ENCODE measurements at regions not wholly inside any gene's neighbourhood (a gene's known extent, or its start where the extent isn't known, plus 50 kb on each side); places are given as distances from the start of the nearest gene placed in this dataset.

DNA sequence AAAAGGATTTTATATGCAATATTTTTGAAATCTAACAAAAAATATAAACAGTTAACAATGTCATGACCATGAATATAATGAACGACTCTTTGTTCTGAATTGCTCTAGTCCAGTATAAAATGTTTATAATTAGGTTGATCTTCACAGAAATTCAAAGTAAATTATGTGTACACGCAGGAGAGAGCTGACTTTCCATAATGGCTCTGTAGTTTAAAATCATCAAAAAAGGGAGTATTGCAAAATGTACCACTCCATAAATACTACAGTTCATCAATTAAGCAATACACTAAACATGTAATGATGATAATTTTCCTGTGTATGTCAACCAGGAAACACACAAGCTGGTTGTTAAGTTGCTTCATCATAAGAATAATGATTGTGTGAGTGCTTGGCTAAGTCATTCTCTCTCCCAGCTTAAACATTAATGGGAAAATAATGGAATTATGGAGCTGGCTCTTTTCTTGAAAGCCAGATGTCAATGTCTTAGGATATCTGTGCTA is 189.5 kb upstream of the PLEKHG7 start:
- intact Hi-C loops (cut with micrococcal nuclease) = no loop called here
- no peak for DNase-seq (ENCODE audit: low read depth, low spot score)
- CTCF ChIA-PET = no interaction called here
- H3K9me3 ChIP-seq (ENCODE audit: control insufficient read depth in 1 of 2, insufficient read depth in 1 of 2, low read depth in 1 of 2, low read length in 2 of 2) = no peaks in the 10 kb centered on the region
- H3K27ac ChIP-seq (ENCODE audit: low read depth, low read length) = no peak overlapping the region
- POLR2A ChIA-PET = no interaction called here
- H3K4me3 ChIP-seq (replicated peaks in 1 of 2; ENCODE audit: low read depth in 1 of 2, low read length in 2 of 2) = no peak overlapping the region
- H3K9ac ChIP-seq (ENCODE audit: low read length) = no peak overlapping the region
- ATAC-seq = no peak
- RAD21 ChIA-PET (ENCODE audit: low non-redundant PET in 1 of 2, low total read pairs in 2 of 2, uncharacterized antibody in 2 of 2, unreplicated experiment in 2 of 2) = no interaction called here
- no peaks in the 10 kb centered on the region for H3K36me3 ChIP-seq (ENCODE audit: control insufficient read depth in 1 of 2, insufficient read depth in 2 of 2, low read length in 2 of 2)
- H2AFZ ChIP-seq (ENCODE audit: low read depth, low read length, poor library complexity, severe bottlenecking) = no peak overlapping the region
- no peaks in the 10 kb centered on the region for H3K27me3 ChIP-seq (ENCODE audit: insufficient read depth, low read length)
- no TSS peak for BruUV-seq (replicated peaks)
- TF ChIP-seq TCF7L2 (IDR thresholded peaks at IDR 0.05; ENCODE audit: borderline replicate concordance, extremely low read depth, insufficient read depth, insufficient read length) = no peak
- no peak for TF ChIP-seq YY1 (IDR thresholded peaks at IDR 0.05; ENCODE audit: extremely low read depth, insufficient replicate concordance, low read depth, low read length)
- TF ChIP-seq RAD21 (IDR thresholded peaks at IDR 0.05; ENCODE audit: low read depth) = no peak
- TF ChIP-seq POLR2AphosphoS5 (IDR thresholded peaks at IDR 0.05; ENCODE audit: low read depth, low read length) = no peak
- TF ChIP-seq, protein P1, sequence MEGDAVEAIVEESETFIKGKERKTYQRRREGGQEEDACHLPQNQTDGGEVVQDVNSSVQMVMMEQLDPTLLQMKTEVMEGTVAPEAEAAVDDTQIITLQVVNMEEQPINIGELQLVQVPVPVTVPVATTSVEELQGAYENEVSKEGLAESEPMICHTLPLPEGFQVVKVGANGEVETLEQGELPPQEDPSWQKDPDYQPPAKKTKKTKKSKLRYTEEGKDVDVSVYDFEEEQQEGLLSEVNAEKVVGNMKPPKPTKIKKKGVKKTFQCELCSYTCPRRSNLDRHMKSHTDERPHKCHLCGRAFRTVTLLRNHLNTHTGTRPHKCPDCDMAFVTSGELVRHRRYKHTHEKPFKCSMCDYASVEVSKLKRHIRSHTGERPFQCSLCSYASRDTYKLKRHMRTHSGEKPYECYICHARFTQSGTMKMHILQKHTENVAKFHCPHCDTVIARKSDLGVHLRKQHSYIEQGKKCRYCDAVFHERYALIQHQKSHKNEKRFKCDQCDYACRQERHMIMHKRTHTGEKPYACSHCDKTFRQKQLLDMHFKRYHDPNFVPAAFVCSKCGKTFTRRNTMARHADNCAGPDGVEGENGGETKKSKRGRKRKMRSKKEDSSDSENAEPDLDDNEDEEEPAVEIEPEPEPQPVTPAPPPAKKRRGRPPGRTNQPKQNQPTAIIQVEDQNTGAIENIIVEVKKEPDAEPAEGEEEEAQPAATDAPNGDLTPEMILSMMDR (IDR thresholded peaks at IDR 0.05 in 2 of 3, conservative IDR thresholded peaks at IDR 0.05 in 1 of 3; ENCODE audit: borderline replicate concordance in 1 of 3, insufficient read depth in 1 of 3, low read depth in 2 of 3, low read length in 2 of 3) = no peak
- no peak for TF ChIP-seq ELF1 (IDR thresholded peaks at IDR 0.05; ENCODE audit: borderline replicate concordance, low read depth)
- no peak for TF ChIP-seq SP1 (IDR thresholded peaks at IDR 0.05; ENCODE audit: low read depth)
- TF ChIP-seq, protein P2, sequence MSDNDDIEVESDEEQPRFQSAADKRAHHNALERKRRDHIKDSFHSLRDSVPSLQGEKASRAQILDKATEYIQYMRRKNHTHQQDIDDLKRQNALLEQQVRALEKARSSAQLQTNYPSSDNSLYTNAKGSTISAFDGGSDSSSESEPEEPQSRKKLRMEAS (IDR thresholded peaks at IDR 0.05) = no peak
- no peak for TF ChIP-seq JUND (IDR thresholded peaks at IDR 0.05)
- TF ChIP-seq ZNF274 (IDR thresholded peaks at IDR 0.05; ENCODE audit: low read depth, low read length) = no peak
- TF ChIP-seq, protein P3, sequence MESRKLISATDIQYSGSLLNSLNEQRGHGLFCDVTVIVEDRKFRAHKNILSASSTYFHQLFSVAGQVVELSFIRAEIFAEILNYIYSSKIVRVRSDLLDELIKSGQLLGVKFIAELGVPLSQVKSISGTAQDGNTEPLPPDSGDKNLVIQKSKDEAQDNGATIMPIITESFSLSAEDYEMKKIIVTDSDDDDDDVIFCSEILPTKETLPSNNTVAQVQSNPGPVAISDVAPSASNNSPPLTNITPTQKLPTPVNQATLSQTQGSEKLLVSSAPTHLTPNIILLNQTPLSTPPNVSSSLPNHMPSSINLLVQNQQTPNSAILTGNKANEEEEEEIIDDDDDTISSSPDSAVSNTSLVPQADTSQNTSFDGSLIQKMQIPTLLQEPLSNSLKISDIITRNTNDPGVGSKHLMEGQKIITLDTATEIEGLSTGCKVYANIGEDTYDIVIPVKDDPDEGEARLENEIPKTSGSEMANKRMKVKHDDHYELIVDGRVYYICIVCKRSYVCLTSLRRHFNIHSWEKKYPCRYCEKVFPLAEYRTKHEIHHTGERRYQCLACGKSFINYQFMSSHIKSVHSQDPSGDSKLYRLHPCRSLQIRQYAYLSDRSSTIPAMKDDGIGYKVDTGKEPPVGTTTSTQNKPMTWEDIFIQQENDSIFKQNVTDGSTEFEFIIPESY (IDR thresholded peaks at IDR 0.05; ENCODE audit: extremely low read depth, insufficient replicate concordance, low read length) = no peak
- no peaks in the 10 kb centered on the region for H4K20me1 ChIP-seq (ENCODE audit: insufficient read depth)
- H3K4me2 ChIP-seq (ENCODE audit: low read length) = no peak overlapping the region
- H3K4me1 ChIP-seq (ENCODE audit: control insufficient read depth in 1 of 2, insufficient read depth in 2 of 2, low read length in 2 of 2) = no peaks in the 10 kb centered on the region
- no peaks in the 10 kb centered on the region for H3K9me2 ChIP-seq (ENCODE audit: insufficient read depth)
- H3K79me2 ChIP-seq (ENCODE audit: insufficient read depth, low read length) = no peaks in the 10 kb centered on the region

All from HCT116 (cell line).